ENCODE measurements at regions not wholly inside any gene's neighbourhood (a gene's known extent, or its start where the extent isn't known, plus 50 kb on each side); places are given as distances from the start of the nearest gene placed in this dataset.

- no peaks in the 10 kb centered on the region for H3K9me3 ChIP-seq
- no peaks in the 10 kb centered on the region for H4K20me1 ChIP-seq (ENCODE audit: insufficient read depth)
- no peaks in the 10 kb centered on the region for H3K27me3 ChIP-seq (ENCODE audit: insufficient read depth)
- ChIA-PET CTCF (interaction anchor here (0.6 to 5.3 kb wide), 33 partner anchors 11 to 1388 kb away, joined by 3 to 74 read pairs (median 5); partner anchors contain the start of gene MEIS2), POLR2A (interaction anchor here (0.8 to 4.0 kb wide), 4 partner anchors 87 to 997 kb away, joined by 3 to 25 read pairs (median 4); no protein-coding TSS in a partner anchor)
- H2AFZ ChIP-seq (ENCODE audit: low read depth), result no peak overlapping the region
- H3K79me2 ChIP-seq (ENCODE audit: insufficient read depth), result no peaks in the 10 kb centered on the region
- peak overlapping the region in 1 of 2 experiments; percentile 99; a peak in 2 of 4 replicates for H3K27ac ChIP-seq (ENCODE audit: low read depth in 2 of 2, low read length in 1 of 2)
- H3K4me2 ChIP-seq, result no peak overlapping the region
- no peaks in the 10 kb centered on the region for H3K36me3 ChIP-seq (replicated peaks in 1 of 2; ENCODE audit: control insufficient read depth in 1 of 2, insufficient read depth in 2 of 2, low read length in 1 of 2)
- H3K9me2 ChIP-seq, result no peaks in the 10 kb centered on the region
- no peak for DNase-seq
- WGBS (ENCODE audit: low lambda C conversion rate), result 76% methylated on average over 8 of the region's 8 CpGs
- peaks cover 24 to 40% of the 10 kb centered on the region in 2 experiments for H3K4me1 ChIP-seq (ENCODE audit: control insufficient read depth in 1 of 2, insufficient read depth in 2 of 2, low read depth in 1 of 2, low read length in 1 of 2)
- H3K9ac ChIP-seq, result no peak overlapping the region
- TF ChIP-seq YY1 (IDR thresholded peaks at IDR 0.05; ENCODE audit: low read depth) (no peak), RXRA (IDR thresholded peaks at IDR 0.05; ENCODE audit: borderline replicate concordance, low read depth) (no peak), NFIC (IDR thresholded peaks at IDR 0.05; ENCODE audit: borderline replicate concordance) (no peak), RAD21 (IDR thresholded peaks at IDR 0.05; ENCODE audit: low read length) (no peak), SIN3A (IDR thresholded peaks at IDR 0.05; ENCODE audit: borderline replicate concordance, low read depth, low read length) (no peak), MXI1 (IDR thresholded peaks at IDR 0.05; ENCODE audit: low read depth, low read length) (no peak), POLR2AphosphoS5 (IDR thresholded peaks at IDR 0.05; ENCODE audit: low read depth, low read length) (no peak), RCOR1 (IDR thresholded peaks at IDR 0.05; ENCODE audit: low read length) (no peak)
- no peak overlapping the region for H3K4me3 ChIP-seq (ENCODE audit: low read depth in 2 of 2, low read length in 1 of 2)
- peaks cover 27% of the 10 kb centered on the region for H3F3A ChIP-seq (replicated peaks; ENCODE audit: insufficient read depth)
Observed at GRCh38 chr15:37881237-37882013, 53.0 kb upstream of the TMCO5A start.

- no peaks in the 10 kb centered on the region for H3K9me3 ChIP-seq
- peaks cover 23% of the 10 kb centered on the region for H3F3A ChIP-seq (replicated peaks; ENCODE audit: insufficient read depth)
- H3K79me2 ChIP-seq (ENCODE audit: insufficient read depth), result no peaks in the 10 kb centered on the region
- H3K4me3 ChIP-seq (ENCODE audit: low read depth in 2 of 2, low read length in 1 of 2), result no peak overlapping the region
- no peak overlapping the region for H3K4me2 ChIP-seq
- H3K36me3 ChIP-seq (replicated peaks in 1 of 2; ENCODE audit: control insufficient read depth in 1 of 2, insufficient read depth in 2 of 2, low read length in 1 of 2), result no peaks in the 10 kb centered on the region
- DNase-seq, result no peak
- H3K9ac ChIP-seq, result no peak overlapping the region
- H3K4me1 ChIP-seq (ENCODE audit: control insufficient read depth in 1 of 2, insufficient read depth in 2 of 2, low read depth in 1 of 2, low read length in 1 of 2), result peaks cover 24 to 40% of the 10 kb centered on the region in 2 experiments
- H3K27me3 ChIP-seq (ENCODE audit: insufficient read depth), result no peaks in the 10 kb centered on the region
- ChIA-PET POLR2A (no interaction called here), CTCF (interaction anchor here (1.0 to 5.3 kb wide), 8 partner anchors 10 to 1382 kb away, joined by 3 to 39 read pairs (median 10); no protein-coding TSS in a partner anchor)
- no peak overlapping the region; a peak in 1 of 4 replicates for H3K27ac ChIP-seq (ENCODE audit: low read depth in 2 of 2, low read length in 1 of 2)
- H3K9me2 ChIP-seq, result no peaks in the 10 kb centered on the region
- no peak overlapping the region for H2AFZ ChIP-seq (ENCODE audit: low read depth)
- H4K20me1 ChIP-seq (ENCODE audit: insufficient read depth), result no peaks in the 10 kb centered on the region
- 66% methylated on average over 2 of the region's 2 CpGs for WGBS (ENCODE audit: low lambda C conversion rate)
- no peak for TF ChIP-seq IRF3 (IDR thresholded peaks at IDR 0.05; ENCODE audit: low read depth, low read length)
- TF ChIP-seq ELF1 (IDR thresholded peaks at IDR 0.05), result no peak
- no peak for TF ChIP-seq CTCF (IDR thresholded peaks at IDR 0.05)
- no peak for TF ChIP-seq USF2 (IDR thresholded peaks at IDR 0.05; ENCODE audit: borderline replicate concordance, low read depth, low read length)
- no peak for TF ChIP-seq GABPA (IDR thresholded peaks at IDR 0.05; ENCODE audit: low read depth)
- no peak for TF ChIP-seq RAD21 (IDR thresholded peaks at IDR 0.05; ENCODE audit: low read length)
- TF ChIP-seq EP300 (IDR thresholded peaks at IDR 0.05; ENCODE audit: borderline replicate concordance in 1 of 2, low read depth in 1 of 2, low read length in 1 of 2), result no peak
- no peak for TF ChIP-seq NFIC (IDR thresholded peaks at IDR 0.05; ENCODE audit: borderline replicate concordance)
- no peak for TF ChIP-seq TCF12 (IDR thresholded peaks at IDR 0.05)
- no peak for TF ChIP-seq PBX3 (IDR thresholded peaks at IDR 0.05)
- no peak for TF ChIP-seq REST (IDR thresholded peaks at IDR 0.05; ENCODE audit: low read depth, low read length)
- no peak for TF ChIP-seq EZH2phosphoT487 (IDR thresholded peaks at IDR 0.05; ENCODE audit: borderline replicate concordance, low read depth)
Observed at GRCh38 chr15:37882640-37883039, 51.8 kb upstream of the TMCO5A start.

Data from SK-N-SH (cell line).